ENCODE measurements at regions not wholly inside any gene's neighbourhood (a gene's known extent, or its start where the extent isn't known, plus 50 kb on each side); places are given as distances from the start of the nearest gene placed in this dataset.

- H3K4me3 ChIP-seq (ENCODE audit: low read length in 3 of 3), result no peak overlapping the region
- no peak for FAIRE-seq
- no peak overlapping the region for H3K27ac ChIP-seq (ENCODE audit: low read depth in 2 of 2, low read length in 2 of 2)
- intact Hi-C loops (cut with DNase I), result no loop called here
- peak in 1 of 5 donors; percentile 30 for DNase-seq
- no peaks in the 10 kb centered on the region for H3K4me1 ChIP-seq (ENCODE audit: control insufficient read depth in 2 of 3, insufficient read depth in 2 of 3, low read depth in 1 of 3, low read length in 3 of 3)
- H3K9me3 ChIP-seq (ENCODE audit: control insufficient read depth in 2 of 3, insufficient read depth in 1 of 3, low read length in 3 of 3), result no peaks in the 10 kb centered on the region
- H3K27me3 ChIP-seq (ENCODE audit: control insufficient read depth, insufficient read depth, low read length), result no peaks in the 10 kb centered on the region
- H3K9ac ChIP-seq (ENCODE audit: low read length in 3 of 3), result no peak overlapping the region
- TF ChIP-seq CTCF (IDR thresholded peaks at IDR 0.05; ENCODE audit: borderline replicate concordance, extremely low read depth, insufficient read depth), result no peak
- peaks cover 0 to 13% (median 10%) of the 10 kb centered on the region in 3 donors for H3K36me3 ChIP-seq (ENCODE audit: control insufficient read depth in 2 of 3, insufficient read depth in 3 of 3, low read length in 3 of 3)
Observed at GRCh38 chr14:71686677-71687076, 245.6 kb upstream of the RGS6 start.

- H3K9me3 ChIP-seq (ENCODE audit: control insufficient read depth in 2 of 3, insufficient read depth in 1 of 3, low read length in 3 of 3), result no peaks in the 10 kb centered on the region
- no peaks in the 10 kb centered on the region for H3K4me1 ChIP-seq (ENCODE audit: control insufficient read depth in 2 of 3, insufficient read depth in 2 of 3, low read depth in 1 of 3, low read length in 3 of 3)
- no peak for TF ChIP-seq CTCF (IDR thresholded peaks at IDR 0.05; ENCODE audit: borderline replicate concordance, extremely low read depth, insufficient read depth)
- H3K4me3 ChIP-seq (ENCODE audit: low read length in 3 of 3), result no peak overlapping the region
- intact Hi-C loops (cut with DNase I), result no loop called here
- no peaks in the 10 kb centered on the region for H3K27me3 ChIP-seq (ENCODE audit: control insufficient read depth, insufficient read depth, low read length)
- FAIRE-seq (no peak), DNase-seq (peak in 1 of 5 donors; percentile 39)
- peaks cover 0 to 13% (median 10%) of the 10 kb centered on the region in 3 donors for H3K36me3 ChIP-seq (ENCODE audit: control insufficient read depth in 2 of 3, insufficient read depth in 3 of 3, low read length in 3 of 3)
- H3K27ac ChIP-seq (ENCODE audit: low read depth in 2 of 2, low read length in 2 of 2), result no peak overlapping the region
- H3K9ac ChIP-seq (ENCODE audit: low read length in 3 of 3), result no peak overlapping the region
Observed at GRCh38 chr14:71687166-71687831, 244.9 kb upstream of the RGS6 start.

- Histone ChIP-seq H3K27me3 (ENCODE audit: control insufficient read depth, insufficient read depth, low read length) (no peaks in the 10 kb centered on the region), H3K4me1 (ENCODE audit: control insufficient read depth in 2 of 3, insufficient read depth in 2 of 3, low read depth in 1 of 3, low read length in 3 of 3) (no peaks in the 10 kb centered on the region), H3K27ac (ENCODE audit: low read depth in 2 of 2, low read length in 2 of 2) (no peak overlapping the region), H3K4me3 (ENCODE audit: low read length in 3 of 3) (no peak overlapping the region), H3K9ac (ENCODE audit: low read length in 3 of 3) (no peak overlapping the region), H3K36me3 (ENCODE audit: control insufficient read depth in 2 of 3, insufficient read depth in 3 of 3, low read length in 3 of 3) (peaks cover 0 to 13% (median 12%) of the 10 kb centered on the region in 3 donors), H3K9me3 (ENCODE audit: control insufficient read depth in 2 of 3, insufficient read depth in 1 of 3, low read length in 3 of 3) (no peaks in the 10 kb centered on the region)
- intact Hi-C loops (cut with DNase I), result no loop called here
- DNase-seq (no peak), FAIRE-seq (no peak)
- no peak for TF ChIP-seq CTCF (IDR thresholded peaks at IDR 0.05; ENCODE audit: borderline replicate concordance, extremely low read depth, insufficient read depth)
Observed at GRCh38 chr14:71688576-71688975, 243.7 kb upstream of the RGS6 start.

GRCh38 chr14:71690478-71690877, 241.8 kb upstream of the RGS6 start:
- H3K4me1 ChIP-seq (ENCODE audit: control insufficient read depth in 2 of 3, insufficient read depth in 2 of 3, low read depth in 1 of 3, low read length in 3 of 3), result no peaks in the 10 kb centered on the region
- no peak overlapping the region for H3K4me3 ChIP-seq (ENCODE audit: low read length in 3 of 3)
- TF ChIP-seq CTCF (IDR thresholded peaks at IDR 0.05; ENCODE audit: borderline replicate concordance, extremely low read depth, insufficient read depth), result no peak
- H3K27me3 ChIP-seq (ENCODE audit: control insufficient read depth, insufficient read depth, low read length), result no peaks in the 10 kb centered on the region
- no peaks in the 10 kb centered on the region for H3K9me3 ChIP-seq (ENCODE audit: control insufficient read depth in 2 of 3, insufficient read depth in 1 of 3, low read length in 3 of 3)
- no peak overlapping the region for H3K27ac ChIP-seq (ENCODE audit: low read depth in 2 of 2, low read length in 2 of 2)
- H3K9ac ChIP-seq (ENCODE audit: low read length in 3 of 3), result no peak overlapping the region
- FAIRE-seq, result no peak
- H3K36me3 ChIP-seq (ENCODE audit: control insufficient read depth in 2 of 3, insufficient read depth in 3 of 3, low read length in 3 of 3), result peaks cover 0 to 7% (median 6%) of the 10 kb centered on the region in 3 donors
- intact Hi-C loops (cut with DNase I), result no loop called here
- DNase-seq, result no peak

Data from kidney (tissue), 13 donors.